HEK293 (cell line): ENCODE measurements at regions not wholly inside any gene's neighbourhood (a gene's known extent, or its start where the extent isn't known, plus 50 kb on each side); places are given as distances from the start of the nearest gene placed in this dataset.

Source experiments
- CTCF ChIA-PET: fragments of 350-600 bp; formaldehyde crosslinking; extraction: SDS; loops from one replicate; lab custom pipeline; 2021; ENCODE audit warnings: antibody characterized with exemption; lab: Yijun Ruan, JAX
- POLR2A ChIA-PET: fragments of 300-600 bp; formaldehyde crosslinking; extraction: SDS; loops from one replicate; lab custom pipeline; 2020; ENCODE audit warnings: antibody characterized with exemption, inconsistent platforms; lab: Yijun Ruan, JAX
- H3K27ac ChIP-seq: fragments of 200-500 bp; sonication (Bioruptor generic); 2 replicates; pipeline ENCODE4 v1.5.1; 2014; ENCODE audit warnings: low read depth, low read length, control low read depth, inconsistent platforms; ENCODE audit errors: extremely low read depth
- H3K36me3 ChIP-seq, 2 experiments: fragments of 200-500 bp in 1 of 2; sonication (Bioruptor generic) in 1 of 2; 1 replicate in 1 of 2; 2 replicates in 1 of 2; pipeline ENCODE4 v1.5.1; 2014 to 2017; ENCODE audit warnings: inconsistent platforms in 2 of 2, low read length in 2 of 2; ENCODE audit not compliant: control insufficient read depth in 2 of 2, insufficient read depth in 1 of 2
- H3K4me1 ChIP-seq: fragments of 200-500 bp; sonication (Bioruptor generic); 2 replicates; pipeline ENCODE4 v1.5.1; 2014; ENCODE audit warnings: mild to moderate bottlenecking, low read length, inconsistent platforms; ENCODE audit not compliant: control insufficient read depth, insufficient read depth
- H3K4me3 ChIP-seq: 2 replicates; pipeline ENCODE4 v1.5.1; 2011; ENCODE audit warnings: low read depth, mild to moderate bottlenecking, control low read depth, low read length, moderate library complexity
- H3K9me3 ChIP-seq: fragments of 200-500 bp; sonication (Bioruptor generic); 2 replicates; pipeline ENCODE4 v1.5.1; 2014; ENCODE audit warnings: low read depth, low read length, inconsistent platforms; ENCODE audit not compliant: control insufficient read depth, insufficient read depth
- KLF8 ChIP-seq: fragments of 450-650 bp; formaldehyde crosslinking; IDR thresholded peaks from 2 replicates; pipeline ENCODE4 v1.5.1; 2016; ENCODE audit warnings: missing biosample characterization, missing genetic modification characterization
- PATZ1 ChIP-seq: fragments of 450-650 bp; formaldehyde crosslinking; IDR thresholded peaks from 2 replicates; pipeline ENCODE4 v1.5.1; 2016; ENCODE audit warnings: missing biosample characterization, missing genetic modification characterization
- REPIN1 ChIP-seq: fragments of 450-650 bp; formaldehyde crosslinking; IDR thresholded peaks from 2 replicates; pipeline ENCODE4 v1.5.1; 2017; ENCODE audit warnings: missing biosample characterization, missing genetic modification characterization, low read depth
- ZBTB1 ChIP-seq: fragments of 450-650 bp; formaldehyde crosslinking; IDR thresholded peaks from 2 replicates; pipeline ENCODE4 v1.5.1; 2016; ENCODE audit warnings: missing biosample characterization, missing genetic modification characterization
- ZNF174 ChIP-seq: fragments of 450-650 bp; formaldehyde crosslinking; IDR thresholded peaks from 2 replicates; pipeline ENCODE4 v1.5.0; 2017; ENCODE audit warnings: missing biosample characterization, mild to moderate bottlenecking, missing genetic modification characterization
- ZNF211 ChIP-seq: fragments of 450-650 bp; formaldehyde crosslinking; IDR thresholded peaks from 2 replicates; pipeline ENCODE4 v1.5.1; 2016; ENCODE audit warnings: low read depth, missing biosample characterization, missing genetic modification characterization
- ZNF214 ChIP-seq: fragments of 450-650 bp; formaldehyde crosslinking; IDR thresholded peaks from 2 replicates; pipeline ENCODE4 v1.5.1; 2017; ENCODE audit warnings: missing biosample characterization, mild to moderate bottlenecking, missing genetic modification characterization, borderline replicate concordance
- ZNF223 ChIP-seq: fragments of 450-650 bp; formaldehyde crosslinking; IDR thresholded peaks from 2 replicates; pipeline ENCODE4 v1.5.1; 2016; ENCODE audit warnings: missing biosample characterization, missing genetic modification characterization
- ZNF274 ChIP-seq, 2 experiments: fragments of 200-500 bp in 1 of 2; fragments of 450-650 bp in 1 of 2; sonication (Bioruptor generic) in 1 of 2; formaldehyde crosslinking in 1 of 2; IDR thresholded peaks; 2 replicates each; pipeline versions ENCODE4 v1.5.1 to v1.6.1; 2014 to 2016; ENCODE audit warnings: borderline replicate concordance in 1 of 2, inconsistent platforms in 1 of 2, low read length in 1 of 2, missing biosample characterization in 1 of 2, missing genetic modification characterization in 1 of 2
- ZNF37A ChIP-seq: fragments of 450-650 bp; IDR thresholded peaks from 2 replicates; pipeline ENCODE4 v1.5.1; 2018; ENCODE audit warnings: missing biosample characterization, missing genetic modification characterization
- ZNF514 ChIP-seq: fragments of 450-650 bp; formaldehyde crosslinking; IDR thresholded peaks from 2 replicates; pipeline ENCODE4 v1.5.1; 2016; ENCODE audit warnings: missing biosample characterization, missing genetic modification characterization
- ZNF521 ChIP-seq: fragments of 450-650 bp; formaldehyde crosslinking; IDR thresholded peaks from 2 replicates; pipeline ENCODE4 v1.5.1; 2017; ENCODE audit warnings: missing biosample characterization, mild to moderate bottlenecking, missing genetic modification characterization
- ZNF548 ChIP-seq: fragments of 450-650 bp; formaldehyde crosslinking; IDR thresholded peaks from 2 replicates; pipeline ENCODE4 v1.5.1; 2016; ENCODE audit warnings: missing biosample characterization, missing genetic modification characterization
- ZNF560 ChIP-seq: fragments of 450-650 bp; formaldehyde crosslinking; IDR thresholded peaks from 2 replicates; pipeline ENCODE4 v1.5.1; 2017; ENCODE audit warnings: missing biosample characterization, missing genetic modification characterization, borderline replicate concordance
- ZNF626 ChIP-seq: fragments of 450-650 bp; sonication (Bioruptor Pico); formaldehyde crosslinking; IDR thresholded peaks from 2 replicates; pipeline ENCODE4 v1.5.1; 2018; ENCODE audit warnings: missing biosample characterization, missing genetic modification characterization, inconsistent platforms
- ZNF677 ChIP-seq: fragments of 450-650 bp; IDR thresholded peaks from 2 replicates; pipeline ENCODE4 v1.5.0; 2018; ENCODE audit warnings: missing biosample characterization, mild to moderate bottlenecking, missing genetic modification characterization, moderate library complexity
- ZNF692 ChIP-seq: fragments of 450-650 bp; formaldehyde crosslinking; IDR thresholded peaks from 2 replicates; pipeline ENCODE4 v1.5.1; 2016; ENCODE audit warnings: missing biosample characterization, missing genetic modification characterization
- ZNF768 ChIP-seq: fragments of 450-650 bp; formaldehyde crosslinking; IDR thresholded peaks from 2 replicates; pipeline ENCODE4 v1.5.1; 2018; ENCODE audit warnings: missing biosample characterization, mild to moderate bottlenecking, missing genetic modification characterization
- ZNF843 ChIP-seq: fragments of 450-650 bp; formaldehyde crosslinking; IDR thresholded peaks from 2 replicates; pipeline ENCODE4 v1.5.1; 2016; ENCODE audit warnings: missing biosample characterization, missing genetic modification characterization
- ZSCAN16 ChIP-seq: fragments of 450-650 bp; formaldehyde crosslinking; IDR thresholded peaks from 2 replicates; pipeline ENCODE4 v1.5.1; 2016; ENCODE audit warnings: missing biosample characterization, missing genetic modification characterization
- TF ChIP-seq, protein P1 (sequence below): fragments of 450-650 bp; formaldehyde crosslinking; IDR thresholded peaks from 2 replicates; pipeline ENCODE4 v1.5.1; 2016; ENCODE audit warnings: missing biosample characterization, missing genetic modification characterization
- TF ChIP-seq, protein P2 (sequence below): fragments of 450-650 bp; formaldehyde crosslinking; IDR thresholded peaks from 2 replicates; pipeline ENCODE4 v1.5.1; 2016; ENCODE audit warnings: missing biosample characterization, missing genetic modification characterization

- ChIA-PET CTCF (no interaction called here), POLR2A (no interaction called here)
- Histone ChIP-seq H3K9me3 (no peaks in the 10 kb centered on the region), H3K4me1 (no peaks in the 10 kb centered on the region), H3K4me3 (no peak overlapping the region), H3K36me3 (no peaks in the 10 kb centered on the region), H3K27ac (no peak overlapping the region)
- TF ChIP-seq PATZ1 (tag by site-specific recombination) = no peak
- TF ChIP-seq ZNF768 (tag by site-specific recombination) = no peak
- TF ChIP-seq ZNF626 (tag by site-specific recombination) = no peak
- TF ChIP-seq, protein P1, sequence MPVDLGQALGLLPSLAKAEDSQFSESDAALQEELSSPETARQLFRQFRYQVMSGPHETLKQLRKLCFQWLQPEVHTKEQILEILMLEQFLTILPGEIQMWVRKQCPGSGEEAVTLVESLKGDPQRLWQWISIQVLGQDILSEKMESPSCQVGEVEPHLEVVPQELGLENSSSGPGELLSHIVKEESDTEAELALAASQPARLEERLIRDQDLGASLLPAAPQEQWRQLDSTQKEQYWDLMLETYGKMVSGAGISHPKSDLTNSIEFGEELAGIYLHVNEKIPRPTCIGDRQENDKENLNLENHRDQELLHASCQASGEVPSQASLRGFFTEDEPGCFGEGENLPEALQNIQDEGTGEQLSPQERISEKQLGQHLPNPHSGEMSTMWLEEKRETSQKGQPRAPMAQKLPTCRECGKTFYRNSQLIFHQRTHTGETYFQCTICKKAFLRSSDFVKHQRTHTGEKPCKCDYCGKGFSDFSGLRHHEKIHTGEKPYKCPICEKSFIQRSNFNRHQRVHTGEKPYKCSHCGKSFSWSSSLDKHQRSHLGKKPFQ (tag by site-specific recombination) = no peak
Observed at GRCh38 chr1:65558215-65558614, 137.7 kb downstream of the LEPR start.

- H3K4me3 ChIP-seq = no peak overlapping the region
- H3K27ac ChIP-seq = no peak overlapping the region
- no peaks in the 10 kb centered on the region for H3K9me3 ChIP-seq
- CTCF ChIA-PET = no interaction called here
- H3K4me1 ChIP-seq = no peaks in the 10 kb centered on the region
- H3K36me3 ChIP-seq = no peaks in the 10 kb centered on the region; a peak in 1 of 3 replicates
- POLR2A ChIA-PET = no interaction called here
- TF ChIP-seq ZNF223 (tag by site-specific recombination) (no peak), ZNF214 (tag by site-specific recombination) (no peak), ZNF692 (tag by site-specific recombination) (no peak), ZNF274 (IDR thresholded peaks at IDR 0.05; ENCODE audit: low read length) (no peak), ZNF274 (tag by site-specific recombination; IDR thresholded peaks at IDR 0.05; ENCODE audit: borderline replicate concordance) (no peak), ZNF37A (tag by site-specific recombination) (no peak), ZNF211 (no peak), ZNF677 (tag by site-specific recombination) (no peak), ZNF548 (no peak), KLF8 (tag by site-specific recombination) (no peak), ZNF174 (tag by site-specific recombination) (no peak), ZNF843 (tag by site-specific recombination) (no peak), ZBTB1 (tag by site-specific recombination) (no peak), REPIN1 (tag by site-specific recombination) (no peak), ZNF560 (no peak), ZSCAN16 (tag by site-specific recombination) (no peak), ZNF514 (tag by site-specific recombination) (no peak), ZNF521 (no peak)
- TF ChIP-seq, protein P2, sequence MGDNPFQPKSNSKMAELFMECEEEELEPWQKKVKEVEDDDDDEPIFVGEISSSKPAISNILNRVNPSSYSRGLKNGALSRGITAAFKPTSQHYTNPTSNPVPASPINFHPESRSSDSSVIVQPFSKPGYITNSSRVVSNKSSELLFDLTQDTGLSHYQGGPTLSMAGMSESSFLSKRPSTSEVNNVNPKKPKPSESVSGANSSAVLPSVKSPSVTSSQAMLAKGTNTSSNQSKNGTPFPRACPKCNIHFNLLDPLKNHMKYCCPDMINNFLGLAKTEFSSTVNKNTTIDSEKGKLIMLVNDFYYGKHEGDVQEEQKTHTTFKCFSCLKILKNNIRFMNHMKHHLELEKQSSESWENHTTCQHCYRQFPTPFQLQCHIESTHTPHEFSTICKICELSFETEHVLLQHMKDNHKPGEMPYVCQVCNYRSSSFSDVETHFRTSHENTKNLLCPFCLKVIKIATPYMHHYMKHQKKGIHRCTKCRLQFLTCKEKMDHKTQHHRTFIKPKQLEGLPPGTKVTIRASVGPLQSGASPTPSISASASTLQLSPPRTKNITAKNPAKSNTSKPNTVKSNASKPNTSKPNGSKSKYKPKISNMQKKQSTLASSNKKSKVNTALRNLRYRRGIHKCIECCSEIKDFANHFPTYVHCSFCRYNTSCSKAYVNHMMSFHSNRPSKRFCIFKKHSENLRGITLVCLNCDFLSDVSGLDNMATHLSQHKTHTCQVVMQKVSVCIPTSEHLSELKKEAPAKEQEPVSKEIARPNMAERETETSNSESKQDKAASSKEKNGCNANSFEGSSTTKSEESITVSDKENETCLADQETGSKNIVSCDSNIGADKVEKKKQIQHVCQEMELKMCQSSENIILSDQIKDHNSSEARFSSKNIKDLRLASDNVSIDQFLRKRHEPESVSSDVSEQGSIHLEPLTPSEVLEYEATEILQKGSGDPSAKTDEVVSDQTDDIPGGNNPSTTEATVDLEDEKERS (tag by site-specific recombination) = no peak
Observed at GRCh38 chr1:65564493-65564892, 144.0 kb downstream of the LEPR start.
